ENCODE measurements at regions not wholly inside any gene's neighbourhood (a gene's known extent, or its start where the extent isn't known, plus 50 kb on each side); places are given as distances from the start of the nearest gene placed in this dataset.

- ChIA-PET CTCF (interaction anchor here (1.6 kb wide), 1 partner anchor 534 kb away, joined by 4 read pairs; no protein-coding TSS in a partner anchor), POLR2A (no interaction called here)
- H3K9me3 Mint-ChIP-seq: peaks cover 5% of the 10 kb centered on the region
- no peak for ATAC-seq
- TF ChIP-seq ZNF138 (CRISPR knock-in tag; conservative IDR thresholded peaks at IDR 0.05): no peak
- H3K4me1 Mint-ChIP-seq: no peaks in the 10 kb centered on the region
- H3K27ac Mint-ChIP-seq: no peak overlapping the region
- no peak overlapping the region for H3K4me3 Mint-ChIP-seq
- no peaks in the 10 kb centered on the region for H3K36me3 Mint-ChIP-seq
- no peaks in the 10 kb centered on the region for H3K27me3 Mint-ChIP-seq (ENCODE audit: low read depth)
- DNase-seq (ENCODE audit: low spot score): no peak
Measured at GRCh38 chr14:94880106-94880505, 110.2 kb upstream of the GSC start.

GRCh38 chr14:94879537-94879936 lies 109.6 kb upstream of the GSC start:
- H3K36me3 Mint-ChIP-seq: no peaks in the 10 kb centered on the region
- TF ChIP-seq KAT7 (CRISPR knock-in tag; IDR thresholded peaks at IDR 0.05; ENCODE audit: borderline replicate concordance) (no peak), JUN (CRISPR knock-in tag; IDR thresholded peaks at IDR 0.05) (no peak), NFYB (CRISPR knock-in tag; conservative IDR thresholded peaks at IDR 0.05; ENCODE audit: low read depth) (no peak), NR2C2 (CRISPR knock-in tag; IDR thresholded peaks at IDR 0.05) (no peak), ATF6 (CRISPR knock-in tag; IDR thresholded peaks at IDR 0.05) (no peak), E2F5 (CRISPR knock-in tag; IDR thresholded peaks at IDR 0.05) (no peak), ZNF396 (CRISPR knock-in tag; IDR thresholded peaks at IDR 0.05; ENCODE audit: borderline replicate concordance) (no peak), ZBTB43 (CRISPR knock-in tag; IDR thresholded peaks at IDR 0.05) (no peak), E2F1 (CRISPR knock-in tag; IDR thresholded peaks at IDR 0.05) (no peak), ATF3 (CRISPR knock-in tag; conservative IDR thresholded peaks at IDR 0.05) (no peak), E2F4 (CRISPR knock-in tag; IDR thresholded peaks at IDR 0.05; ENCODE audit: borderline replicate concordance, low read depth) (no peak), ELF4 (CRISPR knock-in tag; IDR thresholded peaks at IDR 0.05; ENCODE audit: low read depth) (no peak)
- ChIA-PET CTCF (interaction anchor here (1.6 kb wide), 1 partner anchor 535 kb away, joined by 4 read pairs; no protein-coding TSS in a partner anchor), POLR2A (no interaction called here)
- H3K9me3 Mint-ChIP-seq: peaks cover 5% of the 10 kb centered on the region
- DNase-seq (ENCODE audit: low spot score) (no peak), ATAC-seq (no peak)
- H3K4me1 Mint-ChIP-seq: no peaks in the 10 kb centered on the region
- no peak overlapping the region for H3K27ac Mint-ChIP-seq
- no peak overlapping the region for H3K4me3 Mint-ChIP-seq
- no peaks in the 10 kb centered on the region for H3K27me3 Mint-ChIP-seq (ENCODE audit: low read depth)

GRCh38 chr14:94876306-94876705 lies 106.4 kb upstream of the GSC start:
- CTCF ChIA-PET: no interaction called here
- no peaks in the 10 kb centered on the region for H3K36me3 Mint-ChIP-seq
- POLR2A ChIA-PET: no interaction called here

More at GRCh38 chr14:94876306-94876705, 106.4 kb upstream of the GSC start:
- TF ChIP-seq AFF4 (CRISPR knock-in tag; IDR thresholded peaks at IDR 0.05; ENCODE audit: borderline replicate concordance): no peak
- H3K4me1 Mint-ChIP-seq: no peaks in the 10 kb centered on the region
- H3K27ac Mint-ChIP-seq: no peak overlapping the region
- no peaks in the 10 kb centered on the region for H3K27me3 Mint-ChIP-seq (ENCODE audit: low read depth)
- no peak overlapping the region for H3K4me3 Mint-ChIP-seq
- H3K9me3 Mint-ChIP-seq: no peaks in the 10 kb centered on the region
- ATAC-seq (no peak), DNase-seq (ENCODE audit: low spot score) (no peak)

Data from WTC11 (cell line).